GM20000 (cell line): ENCODE measurements at regions not wholly inside any gene's neighbourhood (a gene's known extent, or its start where the extent isn't known, plus 50 kb on each side); places are given as distances from the start of the nearest gene placed in this dataset.

ENCODE experiments used
- DNase-seq: peaks from one replicate; pipeline ENCODE4 v3.0.0; 2012; ENCODE audit warnings: low spot score
- TF ChIP-seq, protein P1 (sequence below): IDR thresholded peaks from 2 replicates; pipeline ENCODE4 v1.5.1; 2012; ENCODE audit warnings: mild to moderate bottlenecking, control low read depth; ENCODE audit errors: extremely low read depth, missing control alignments

GRCh38 chr4:125714845-125715244, 400.1 kb downstream of the FAT4 start:
- TF ChIP-seq, protein P1, sequence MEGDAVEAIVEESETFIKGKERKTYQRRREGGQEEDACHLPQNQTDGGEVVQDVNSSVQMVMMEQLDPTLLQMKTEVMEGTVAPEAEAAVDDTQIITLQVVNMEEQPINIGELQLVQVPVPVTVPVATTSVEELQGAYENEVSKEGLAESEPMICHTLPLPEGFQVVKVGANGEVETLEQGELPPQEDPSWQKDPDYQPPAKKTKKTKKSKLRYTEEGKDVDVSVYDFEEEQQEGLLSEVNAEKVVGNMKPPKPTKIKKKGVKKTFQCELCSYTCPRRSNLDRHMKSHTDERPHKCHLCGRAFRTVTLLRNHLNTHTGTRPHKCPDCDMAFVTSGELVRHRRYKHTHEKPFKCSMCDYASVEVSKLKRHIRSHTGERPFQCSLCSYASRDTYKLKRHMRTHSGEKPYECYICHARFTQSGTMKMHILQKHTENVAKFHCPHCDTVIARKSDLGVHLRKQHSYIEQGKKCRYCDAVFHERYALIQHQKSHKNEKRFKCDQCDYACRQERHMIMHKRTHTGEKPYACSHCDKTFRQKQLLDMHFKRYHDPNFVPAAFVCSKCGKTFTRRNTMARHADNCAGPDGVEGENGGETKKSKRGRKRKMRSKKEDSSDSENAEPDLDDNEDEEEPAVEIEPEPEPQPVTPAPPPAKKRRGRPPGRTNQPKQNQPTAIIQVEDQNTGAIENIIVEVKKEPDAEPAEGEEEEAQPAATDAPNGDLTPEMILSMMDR = no peak
- DNase-seq = no peak

DNA sequence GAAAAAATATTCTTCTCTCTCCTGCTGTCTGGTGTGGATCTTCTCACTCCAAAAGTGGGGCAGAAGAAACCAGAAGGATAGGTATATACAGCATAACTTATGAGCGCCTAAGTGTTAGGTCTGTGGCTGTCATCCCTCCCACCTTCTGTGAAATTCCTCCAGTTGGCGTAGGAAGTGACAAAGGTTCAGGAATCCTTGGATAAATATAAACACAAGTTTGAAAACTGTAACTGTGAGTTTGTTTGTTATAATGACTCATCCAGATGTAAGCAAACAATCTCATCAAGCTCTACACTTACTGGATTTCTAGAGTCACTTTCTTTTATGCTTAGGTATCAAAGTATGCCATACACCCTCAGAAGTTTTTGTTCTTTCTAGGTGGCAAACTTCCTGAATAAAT, 405.2 kb downstream of the FAT4 start:
- no peak for DNase-seq
- TF ChIP-seq, protein P1 = no peak

DNA sequence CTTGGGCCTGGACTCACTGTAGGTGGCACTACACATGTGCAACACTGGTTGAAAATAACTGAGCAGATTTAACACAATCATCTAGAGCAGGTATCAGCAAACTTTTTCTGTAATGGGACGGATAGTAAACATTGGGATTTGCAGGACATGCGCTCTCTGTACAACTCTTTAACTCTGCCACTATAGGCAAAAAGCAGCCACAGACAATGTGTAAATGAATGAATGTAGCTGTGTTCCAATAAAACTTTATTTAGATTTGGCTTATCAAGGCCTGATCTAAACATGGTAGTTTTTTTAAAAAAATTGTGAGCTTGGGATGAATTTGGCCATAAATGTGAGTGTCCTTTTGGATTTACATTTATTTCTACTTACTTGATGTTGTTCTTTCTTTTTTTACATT, 407.3 kb downstream of the FAT4 start:
- no peak for DNase-seq
- TF ChIP-seq, protein P1 = no peak

DNA sequence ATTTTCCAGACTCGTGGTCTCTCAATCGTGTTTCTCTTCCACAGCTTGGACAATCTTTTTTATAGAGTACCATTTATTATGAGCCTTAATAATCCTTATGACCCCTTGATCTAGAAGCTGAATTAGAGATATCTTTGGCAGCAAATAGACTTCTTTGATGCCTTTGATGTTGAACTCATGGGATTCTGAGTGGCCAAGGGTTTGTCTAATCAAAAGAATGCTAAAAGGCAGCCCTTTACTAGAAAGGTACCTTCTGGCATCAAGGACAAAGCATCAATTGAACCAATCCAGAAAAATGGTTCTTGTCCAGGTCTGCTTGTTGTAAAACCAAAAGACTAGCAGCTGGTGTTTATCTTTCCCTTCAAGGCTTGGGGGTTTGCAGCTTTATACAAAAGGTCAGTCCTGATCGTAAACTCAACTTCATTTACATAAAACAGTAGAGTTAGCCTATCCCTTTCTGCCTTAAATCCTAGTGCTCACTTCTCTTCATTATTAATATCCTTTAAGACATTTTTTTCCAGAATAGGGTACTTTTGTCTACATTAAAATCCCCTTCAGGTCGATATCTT, 411.3 kb downstream of the FAT4 start:
- DNase-seq = no peak
- TF ChIP-seq, protein P1 = no peak

- TF ChIP-seq, protein P1 = no peak
- DNase-seq = no peak
Measured at GRCh38 chr4:125727931-125728330, 413.2 kb downstream of the FAT4 start.

GRCh38 chr4:125728568-125728967, 413.8 kb downstream of the FAT4 start:
- TF ChIP-seq, protein P1 = no peak
- no peak for DNase-seq

GRCh38 chr4:125729171-125729570, 414.4 kb downstream of the FAT4 start:
- DNase-seq = no peak
- TF ChIP-seq, protein P1 = no peak

DNA sequence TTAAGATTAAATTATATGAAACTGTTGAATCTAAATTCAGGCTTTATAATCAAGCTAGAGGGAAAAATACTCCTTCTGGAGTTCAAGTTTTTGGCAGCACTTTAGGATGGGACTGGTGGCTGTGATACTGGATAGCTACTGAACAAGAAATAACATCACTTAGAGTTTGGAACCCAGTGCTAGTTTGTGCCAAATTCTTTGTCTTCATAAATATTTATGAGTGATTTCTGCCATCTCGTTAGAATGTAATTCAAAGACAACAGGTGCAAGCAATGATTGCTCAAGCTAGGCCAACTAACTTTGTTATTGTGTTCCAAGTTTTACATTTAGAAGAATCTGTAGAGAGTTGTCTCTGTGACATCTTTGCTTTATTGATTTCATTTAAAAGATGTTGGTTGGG, 417.9 kb downstream of the FAT4 start:
- no peak for DNase-seq
- TF ChIP-seq, protein P1 = no peak
